Activated effector memory CD4-positive, alpha-beta T cell treated with Interleukin-2 at 50 U/mL for 16 hours (primary cell): ENCODE measurements at regions not wholly inside any gene's neighbourhood (a gene's known extent, or its start where the extent isn't known, plus 50 kb on each side); places are given as distances from the start of the nearest gene placed in this dataset.
"Not testable (repeated sequence)": the region's sequence is repeated elsewhere in the genome, so short reads cannot be mapped to it uniquely, and the experiment has no call there.

Experiments
- DNase-seq: peaks from one replicate; pipeline ENCODE4 v3.0.0-alpha.2; 2020

DNA sequence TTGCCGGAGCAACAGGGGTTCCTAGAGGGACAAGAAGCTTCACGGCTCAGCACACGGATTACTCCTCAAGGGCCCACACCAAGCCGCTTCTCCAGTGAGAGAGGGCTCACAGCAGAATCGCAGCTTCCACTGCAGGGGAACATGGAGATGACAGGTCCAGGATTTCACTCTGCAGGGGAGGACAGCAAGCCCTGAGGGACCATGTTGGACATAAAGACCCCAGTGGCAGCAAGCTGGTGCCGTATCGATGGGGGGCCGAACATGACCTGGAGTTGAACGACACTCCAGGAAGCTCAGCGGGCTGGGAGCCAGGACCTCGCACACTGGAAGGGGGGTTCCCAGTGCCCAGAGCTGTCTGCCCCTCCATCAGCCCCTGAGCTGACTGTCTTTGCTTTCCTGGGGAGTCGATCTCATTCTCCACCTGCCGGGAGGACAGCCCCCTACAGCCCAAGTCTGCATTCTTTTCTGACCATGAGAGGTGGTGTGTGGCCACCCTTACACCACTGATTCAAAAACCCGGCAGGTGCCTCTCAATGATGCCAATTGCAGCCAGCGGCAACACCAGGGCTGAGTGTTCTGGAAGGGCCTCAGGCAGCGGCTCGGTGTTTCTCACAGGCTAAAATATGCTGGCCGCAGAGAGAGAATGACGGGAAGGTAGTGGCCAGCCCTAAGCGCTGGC is 194.5 kb upstream of the CDH4 start:
- no peak for DNase-seq

GRCh38 chr20:61061981-61062380 is 190.1 kb upstream of the CDH4 start:
- no peak for DNase-seq

- DNase-seq = no peak
These were observed 186.2 kb upstream of the CDH4 start for GRCh38 chr20:61065853-61066252.

DNA sequence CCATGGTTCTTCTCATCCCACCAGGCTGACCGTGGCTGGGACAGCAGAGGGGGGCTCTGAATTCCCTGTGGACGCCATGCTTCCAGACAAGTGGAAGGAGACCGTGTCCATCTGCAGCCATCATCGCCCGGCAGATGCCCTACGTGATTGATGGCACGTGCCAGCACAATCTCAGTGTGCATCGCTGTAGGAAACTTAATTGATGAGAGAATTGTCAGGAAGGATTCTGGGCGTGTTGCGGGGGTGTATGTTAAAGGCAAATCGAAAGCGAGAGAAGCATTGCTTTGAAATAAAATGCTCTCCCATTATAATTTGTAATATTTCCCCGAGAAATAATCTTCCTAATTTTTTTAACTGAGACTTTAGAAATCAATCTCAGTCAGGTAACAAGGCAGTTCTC is 185.5 kb upstream of the CDH4 start:
- no peak for DNase-seq

- no peak for DNase-seq
These were observed 184.8 kb upstream of the CDH4 start for GRCh38 chr20:61067221-61067620.

DNA sequence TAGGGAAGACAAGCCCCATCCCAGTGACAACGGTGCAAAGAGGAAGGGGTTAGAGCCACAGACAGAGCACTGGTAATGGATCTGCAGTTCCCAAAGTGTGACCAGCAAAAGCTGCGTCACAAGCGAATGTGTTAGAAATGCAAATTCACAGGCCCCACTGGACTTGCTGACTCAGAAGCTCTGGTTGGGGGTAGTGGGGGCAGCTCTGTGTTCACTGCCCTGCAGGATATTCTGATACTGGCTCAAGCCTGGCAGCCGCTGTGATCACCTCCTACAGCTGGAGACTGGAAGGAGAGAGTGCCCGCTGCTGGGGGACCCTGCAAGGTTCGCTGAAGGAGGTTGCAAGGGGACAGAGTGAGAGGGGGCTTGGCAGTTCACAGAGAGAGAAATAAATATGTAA is 179.7 kb upstream of the CDH4 start:
- DNase-seq = no peak

GRCh38 chr20:61073376-61073775 is 178.7 kb upstream of the CDH4 start:
- no peak for DNase-seq

GRCh38 chr20:61082720-61083119 is 169.3 kb upstream of the CDH4 start:
- DNase-seq = no peak

- DNase-seq = no peak
These were observed 168.6 kb upstream of the CDH4 start for GRCh38 chr20:61083431-61083830.

- DNase-seq = no peak
These were observed 166.0 kb upstream of the CDH4 start for GRCh38 chr20:61086031-61086430.

GRCh38 chr20:61090541-61090940 is 161.5 kb upstream of the CDH4 start:
- DNase-seq = no peak

GRCh38 chr20:61092251-61092650 is 159.8 kb upstream of the CDH4 start:
- DNase-seq = no peak

GRCh38 chr20:61094581-61094980 is 157.5 kb upstream of the CDH4 start:
- DNase-seq = no peak

- DNase-seq = no peak
These were observed 155.6 kb upstream of the CDH4 start for GRCh38 chr20:61096463-61096862.

DNA sequence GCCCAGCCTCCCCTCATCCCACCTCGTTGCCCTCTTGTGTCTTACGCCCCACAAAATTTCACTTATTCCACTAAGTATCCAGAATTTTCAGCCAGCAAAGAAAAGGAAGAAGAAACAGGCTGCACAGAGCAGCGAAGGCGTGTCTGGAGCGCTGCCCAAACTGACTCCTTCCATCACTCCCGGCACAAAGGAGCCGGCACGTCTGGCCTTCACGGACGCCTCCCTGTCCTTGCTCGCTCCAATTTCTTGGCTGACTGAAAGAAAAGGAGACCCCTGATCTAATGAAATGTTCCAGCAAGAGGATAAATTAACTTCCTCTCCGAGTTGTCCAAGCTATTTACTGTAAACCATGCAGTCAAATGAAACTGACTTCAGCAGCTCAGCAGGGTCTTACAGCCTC is 152.3 kb upstream of the CDH4 start:
- no peak for DNase-seq

- DNase-seq = no peak
These were observed 151.6 kb upstream of the CDH4 start for GRCh38 chr20:61100489-61100888.

DNA sequence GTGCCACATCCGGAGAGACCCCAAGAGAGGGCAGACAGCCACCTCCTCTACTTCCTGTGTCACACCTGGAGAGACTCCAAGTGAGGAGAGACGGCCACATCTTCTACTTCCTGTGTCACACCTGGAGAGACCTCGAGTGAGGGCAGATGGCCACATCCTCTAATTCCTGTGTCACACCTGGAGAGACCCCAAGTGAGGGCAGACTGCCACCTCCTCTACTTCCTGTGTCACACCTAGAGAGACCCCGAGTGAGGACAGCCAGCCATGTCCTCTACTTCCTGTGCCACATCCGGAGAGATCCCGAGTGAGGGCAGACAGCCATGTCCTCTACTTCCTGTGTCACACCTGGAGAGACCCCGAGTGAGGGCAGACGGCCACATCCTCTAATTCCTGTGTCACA is 150.7 kb upstream of the CDH4 start:
- DNase-seq = not testable (repeated sequence)

DNA sequence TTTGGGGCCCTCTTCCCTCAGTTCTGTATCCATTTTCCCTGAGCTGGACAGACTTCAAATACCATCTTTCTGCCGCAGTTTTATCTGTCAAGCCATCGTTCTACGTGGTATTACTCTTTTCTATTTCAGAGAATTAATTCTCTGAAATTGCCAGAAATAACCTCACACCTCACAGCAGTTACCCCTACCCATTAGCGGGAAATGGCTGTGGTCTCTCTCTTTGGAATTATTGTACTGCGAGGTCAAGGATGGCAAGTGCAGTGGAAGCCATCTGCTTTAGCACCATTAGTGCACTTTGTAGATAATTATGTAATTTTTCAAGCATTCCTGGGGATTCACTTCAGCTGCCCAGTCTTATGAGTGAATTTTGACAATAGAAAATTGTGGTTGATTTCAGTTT is 147.8 kb upstream of the CDH4 start:
- no peak for DNase-seq

- DNase-seq = no peak
These were observed 146.7 kb upstream of the CDH4 start for GRCh38 chr20:61105395-61105794.

DNA sequence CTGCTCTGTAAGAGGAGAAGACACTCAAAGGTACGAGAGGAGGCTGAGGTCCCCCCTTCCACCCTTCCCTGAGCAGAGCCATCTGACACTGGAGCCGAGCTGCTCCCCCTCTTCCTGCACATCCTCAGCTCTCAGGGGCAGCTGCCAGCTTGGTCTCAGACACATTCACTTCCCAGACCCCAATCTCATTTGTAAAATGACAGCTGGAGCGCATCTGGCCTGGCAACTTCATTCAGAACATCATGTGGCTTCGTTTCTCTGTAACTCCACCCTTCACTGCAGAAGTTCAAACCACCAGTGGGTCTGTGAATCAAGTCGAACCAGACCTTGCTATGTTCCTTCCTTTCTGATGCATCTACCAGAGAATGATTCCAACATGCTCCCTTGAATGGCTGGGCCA is 145.6 kb upstream of the CDH4 start:
- DNase-seq = no peak

DNA sequence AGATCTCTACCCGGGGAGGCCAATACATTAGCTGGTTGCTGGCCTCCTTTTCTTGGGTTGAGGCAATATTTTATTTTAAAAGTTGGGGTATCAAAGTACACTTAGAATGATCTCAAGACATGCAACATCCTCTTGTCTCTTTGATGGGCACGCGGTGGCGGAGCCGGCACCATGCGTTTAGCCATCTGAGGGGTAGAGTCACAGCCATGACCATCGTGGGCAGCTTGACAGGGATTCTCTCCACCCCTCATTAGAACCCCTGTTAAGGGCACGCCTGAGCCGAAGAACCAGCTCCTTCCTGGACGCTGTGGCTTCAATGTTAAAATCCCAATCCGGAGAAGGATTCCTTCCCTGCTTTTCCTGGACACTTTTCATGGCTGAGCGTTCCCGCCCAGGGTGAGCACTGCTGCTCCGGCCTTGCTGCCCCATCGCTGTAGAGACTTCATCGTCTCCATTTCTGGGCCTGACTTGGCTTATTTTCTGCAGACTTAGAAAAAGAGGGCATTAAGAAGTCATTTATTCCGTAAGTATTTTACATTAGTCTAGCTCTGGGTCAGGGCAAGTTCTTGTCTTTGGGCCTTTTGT is 142.7 kb upstream of the CDH4 start:
- DNase-seq = no peak

GRCh38 chr20:61112515-61112914 is 139.5 kb upstream of the CDH4 start:
- no peak for DNase-seq

GRCh38 chr20:61113731-61114130 is 138.3 kb upstream of the CDH4 start:
- no peak for DNase-seq

GRCh38 chr20:61114493-61115175 is 137.4 kb upstream of the CDH4 start:
- DNase-seq = no peak
